Liver (tissue), 8 donors: ENCODE measurements at regions not wholly inside any gene's neighbourhood (a gene's known extent, or its start where the extent isn't known, plus 50 kb on each side); places are given as distances from the start of the nearest gene placed in this dataset.

Source experiments
- DNase-seq: peaks from one replicate; pipeline ENCODE4 v3.0.0-alpha.2; 2017; ENCODE audit warnings: low spot score
- H3K27ac ChIP-seq, 2 donors: one replicate each; pipeline ENCODE4 v1.7.0; 2013; ENCODE audit warnings: inconsistent platforms in 2 of 2, low read length in 2 of 2, control low read depth in 1 of 2, low read depth in 1 of 2, mild to moderate bottlenecking in 1 of 2
- H3K27me3 ChIP-seq, 4 donors: one replicate each; pipeline versions ENCODE4 v1.6.1 to v1.7.0; 2013; ENCODE audit warnings: low read length in 3 of 4, inconsistent platforms in 1 of 4, mild to moderate bottlenecking in 1 of 4, moderate library complexity in 1 of 4; ENCODE audit not compliant: control insufficient read depth in 4 of 4, insufficient read depth in 4 of 4
- H3K36me3 ChIP-seq, 4 donors: one replicate each; pipeline versions ENCODE4 v1.6.1 to v1.7.0; 2013; ENCODE audit warnings: low read length in 3 of 4, mild to moderate bottlenecking in 3 of 4, low read depth in 1 of 4, moderate library complexity in 1 of 4; ENCODE audit not compliant: control insufficient read depth in 4 of 4, insufficient read depth in 3 of 4
- H3K4me1 ChIP-seq, 4 donors: one replicate each; pipeline versions ENCODE4 v1.6.1 to v1.7.0; 2013; ENCODE audit warnings: low read length in 3 of 4, mild to moderate bottlenecking in 3 of 4, moderate library complexity in 1 of 4; ENCODE audit not compliant: control insufficient read depth in 4 of 4, insufficient read depth in 4 of 4
- H3K4me3 ChIP-seq, 3 donors: one replicate each; pipeline versions ENCODE4 v1.6.1 to v1.7.0; 2013; ENCODE audit warnings: low read length in 3 of 3, control low read depth in 1 of 3, low read depth in 1 of 3, mild to moderate bottlenecking in 1 of 3
- H3K9ac ChIP-seq, 2 donors: one replicate each; pipeline ENCODE4 v1.7.0; 2013; ENCODE audit warnings: low read length in 2 of 2, mild to moderate bottlenecking in 2 of 2, moderate library complexity in 2 of 2, control low read depth in 1 of 2, low read depth in 1 of 2
- H3K9me3 ChIP-seq, 4 donors: one replicate each; pipeline versions ENCODE4 v1.6.1 to v1.7.0; 2013; ENCODE audit warnings: low read length in 3 of 4; ENCODE audit not compliant: control insufficient read depth in 4 of 4
- EGR1 ChIP-seq, 2 donors: IDR thresholded peaks; 2 replicates each; pipeline ENCODE4 v1.6.1; 2016 to 2018; ENCODE audit warnings: antibody characterized with exemption in 2 of 2, low read depth in 2 of 2
- FOXA1 ChIP-seq: IDR thresholded peaks from 2 replicates; pipeline ENCODE4 v1.6.1; 2016; ENCODE audit warnings: antibody characterized with exemption
- FOXA2 ChIP-seq: IDR thresholded peaks from 2 replicates; pipeline ENCODE4 v1.6.1; 2016; ENCODE audit warnings: antibody characterized with exemption
- GABPA ChIP-seq, 2 donors: IDR thresholded peaks in 1 of 2; conservative IDR thresholded peaks in 1 of 2; 2 replicates each; pipeline ENCODE4 v1.6.1; 2016; ENCODE audit warnings: antibody characterized with exemption in 2 of 2, mild to moderate bottlenecking in 1 of 2, moderate library complexity in 1 of 2
- HNF4A ChIP-seq, 2 donors: conservative IDR thresholded peaks; 2 replicates each; pipeline ENCODE4 v1.6.1; 2016; ENCODE audit warnings: antibody characterized with exemption in 2 of 2, mild to moderate bottlenecking in 2 of 2
- HNF4G ChIP-seq: IDR thresholded peaks from 2 replicates; pipeline ENCODE4 v1.6.1; 2016; ENCODE audit warnings: antibody characterized with exemption
- JUND ChIP-seq, 2 donors: IDR thresholded peaks; 2 replicates each; pipeline ENCODE4 v1.6.1; 2016; ENCODE audit warnings: antibody characterized with exemption in 2 of 2
- MAX ChIP-seq: IDR thresholded peaks from 2 replicates; pipeline ENCODE4 v1.6.1; 2016; ENCODE audit warnings: antibody characterized with exemption
- NR2F2 ChIP-seq: IDR thresholded peaks from 2 replicates; pipeline ENCODE4 v1.6.1; 2016; ENCODE audit warnings: antibody characterized with exemption
- RAD21 ChIP-seq, 2 donors: IDR thresholded peaks; 2 replicates each; pipeline ENCODE4 v1.6.1; 2016; ENCODE audit warnings: antibody characterized with exemption in 2 of 2, mild to moderate bottlenecking in 2 of 2
- RXRA ChIP-seq, 2 donors: IDR thresholded peaks; 2 replicates each; pipeline ENCODE4 v1.6.1; 2017 to 2018; ENCODE audit warnings: antibody characterized with exemption in 2 of 2, mild to moderate bottlenecking in 1 of 2
- SP1 ChIP-seq: IDR thresholded peaks from 2 replicates; pipeline ENCODE4 v1.6.1; 2018; ENCODE audit warnings: antibody characterized with exemption, mild to moderate bottlenecking
- TAF1 ChIP-seq: conservative IDR thresholded peaks from 2 replicates; pipeline ENCODE4 v1.6.1; 2016; ENCODE audit warnings: antibody characterized with exemption, mild to moderate bottlenecking
- YY1 ChIP-seq: IDR thresholded peaks from 2 replicates; pipeline ENCODE4 v1.6.1; 2016; ENCODE audit warnings: antibody characterized with exemption, mild to moderate bottlenecking
- WGBS: extraction: QIAGEN DNeasy Blood & Tissue Kit; methylation state at CpG from one replicate; pipeline ENCODE4 v1.1.7; 2013; 5-methylcytosine and 5-hydroxymethylcytosine counted together
- TF ChIP-seq, protein P1 (sequence below): IDR thresholded peaks from 2 replicates; pipeline ENCODE4 v1.6.1; 2016; ENCODE audit warnings: antibody characterized with exemption
- TF ChIP-seq, protein P2 (sequence below): IDR thresholded peaks from 2 replicates; pipeline ENCODE4 v1.6.1; 2016; ENCODE audit warnings: antibody characterized with exemption, mild to moderate bottlenecking
- TF ChIP-seq, protein P3 (sequence below): fragments of 150-350 bp; IDR thresholded peaks from 2 replicates; pipeline ENCODE4 v1.5.1; 2017; ENCODE audit warnings: improper control_type of control experiment, low read depth, low read length; ENCODE audit not compliant: missing input control
- TF ChIP-seq, protein P4 (sequence below): IDR thresholded peaks from 2 replicates; pipeline ENCODE4 v1.6.1; 2016; ENCODE audit warnings: antibody characterized with exemption
- donor health status: healthy.
- donor health status: healthy.
- donor health status: healthy.
- donor health status: healthy.
- donor health status: healthy.

- H3K9ac ChIP-seq: no peak overlapping the region
- DNase-seq: no peak
- no peak for TF ChIP-seq HNF4A (conservative IDR thresholded peaks at IDR 0.05)
- no peak for TF ChIP-seq YY1
- TF ChIP-seq EGR1 (IDR thresholded peaks at IDR 0.05; ENCODE audit: low read depth in 2 of 2): no peak
- TF ChIP-seq FOXA1: no peak
- no peak for TF ChIP-seq FOXA2
- TF ChIP-seq, protein P1, sequence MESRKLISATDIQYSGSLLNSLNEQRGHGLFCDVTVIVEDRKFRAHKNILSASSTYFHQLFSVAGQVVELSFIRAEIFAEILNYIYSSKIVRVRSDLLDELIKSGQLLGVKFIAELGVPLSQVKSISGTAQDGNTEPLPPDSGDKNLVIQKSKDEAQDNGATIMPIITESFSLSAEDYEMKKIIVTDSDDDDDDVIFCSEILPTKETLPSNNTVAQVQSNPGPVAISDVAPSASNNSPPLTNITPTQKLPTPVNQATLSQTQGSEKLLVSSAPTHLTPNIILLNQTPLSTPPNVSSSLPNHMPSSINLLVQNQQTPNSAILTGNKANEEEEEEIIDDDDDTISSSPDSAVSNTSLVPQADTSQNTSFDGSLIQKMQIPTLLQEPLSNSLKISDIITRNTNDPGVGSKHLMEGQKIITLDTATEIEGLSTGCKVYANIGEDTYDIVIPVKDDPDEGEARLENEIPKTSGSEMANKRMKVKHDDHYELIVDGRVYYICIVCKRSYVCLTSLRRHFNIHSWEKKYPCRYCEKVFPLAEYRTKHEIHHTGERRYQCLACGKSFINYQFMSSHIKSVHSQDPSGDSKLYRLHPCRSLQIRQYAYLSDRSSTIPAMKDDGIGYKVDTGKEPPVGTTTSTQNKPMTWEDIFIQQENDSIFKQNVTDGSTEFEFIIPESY: no peak
- no peak for TF ChIP-seq TAF1
- TF ChIP-seq, protein P2, sequence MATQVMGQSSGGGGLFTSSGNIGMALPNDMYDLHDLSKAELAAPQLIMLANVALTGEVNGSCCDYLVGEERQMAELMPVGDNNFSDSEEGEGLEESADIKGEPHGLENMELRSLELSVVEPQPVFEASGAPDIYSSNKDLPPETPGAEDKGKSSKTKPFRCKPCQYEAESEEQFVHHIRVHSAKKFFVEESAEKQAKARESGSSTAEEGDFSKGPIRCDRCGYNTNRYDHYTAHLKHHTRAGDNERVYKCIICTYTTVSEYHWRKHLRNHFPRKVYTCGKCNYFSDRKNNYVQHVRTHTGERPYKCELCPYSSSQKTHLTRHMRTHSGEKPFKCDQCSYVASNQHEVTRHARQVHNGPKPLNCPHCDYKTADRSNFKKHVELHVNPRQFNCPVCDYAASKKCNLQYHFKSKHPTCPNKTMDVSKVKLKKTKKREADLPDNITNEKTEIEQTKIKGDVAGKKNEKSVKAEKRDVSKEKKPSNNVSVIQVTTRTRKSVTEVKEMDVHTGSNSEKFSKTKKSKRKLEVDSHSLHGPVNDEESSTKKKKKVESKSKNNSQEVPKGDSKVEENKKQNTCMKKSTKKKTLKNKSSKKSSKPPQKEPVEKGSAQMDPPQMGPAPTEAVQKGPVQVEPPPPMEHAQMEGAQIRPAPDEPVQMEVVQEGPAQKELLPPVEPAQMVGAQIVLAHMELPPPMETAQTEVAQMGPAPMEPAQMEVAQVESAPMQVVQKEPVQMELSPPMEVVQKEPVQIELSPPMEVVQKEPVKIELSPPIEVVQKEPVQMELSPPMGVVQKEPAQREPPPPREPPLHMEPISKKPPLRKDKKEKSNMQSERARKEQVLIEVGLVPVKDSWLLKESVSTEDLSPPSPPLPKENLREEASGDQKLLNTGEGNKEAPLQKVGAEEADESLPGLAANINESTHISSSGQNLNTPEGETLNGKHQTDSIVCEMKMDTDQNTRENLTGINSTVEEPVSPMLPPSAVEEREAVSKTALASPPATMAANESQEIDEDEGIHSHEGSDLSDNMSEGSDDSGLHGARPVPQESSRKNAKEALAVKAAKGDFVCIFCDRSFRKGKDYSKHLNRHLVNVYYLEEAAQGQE: no peak
- TF ChIP-seq HNF4G: no peak
- TF ChIP-seq NR2F2: no peak
- TF ChIP-seq SP1: no peak
- TF ChIP-seq, protein P3, sequence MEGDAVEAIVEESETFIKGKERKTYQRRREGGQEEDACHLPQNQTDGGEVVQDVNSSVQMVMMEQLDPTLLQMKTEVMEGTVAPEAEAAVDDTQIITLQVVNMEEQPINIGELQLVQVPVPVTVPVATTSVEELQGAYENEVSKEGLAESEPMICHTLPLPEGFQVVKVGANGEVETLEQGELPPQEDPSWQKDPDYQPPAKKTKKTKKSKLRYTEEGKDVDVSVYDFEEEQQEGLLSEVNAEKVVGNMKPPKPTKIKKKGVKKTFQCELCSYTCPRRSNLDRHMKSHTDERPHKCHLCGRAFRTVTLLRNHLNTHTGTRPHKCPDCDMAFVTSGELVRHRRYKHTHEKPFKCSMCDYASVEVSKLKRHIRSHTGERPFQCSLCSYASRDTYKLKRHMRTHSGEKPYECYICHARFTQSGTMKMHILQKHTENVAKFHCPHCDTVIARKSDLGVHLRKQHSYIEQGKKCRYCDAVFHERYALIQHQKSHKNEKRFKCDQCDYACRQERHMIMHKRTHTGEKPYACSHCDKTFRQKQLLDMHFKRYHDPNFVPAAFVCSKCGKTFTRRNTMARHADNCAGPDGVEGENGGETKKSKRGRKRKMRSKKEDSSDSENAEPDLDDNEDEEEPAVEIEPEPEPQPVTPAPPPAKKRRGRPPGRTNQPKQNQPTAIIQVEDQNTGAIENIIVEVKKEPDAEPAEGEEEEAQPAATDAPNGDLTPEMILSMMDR: no peak
- no peak for TF ChIP-seq RAD21 (IDR thresholded peaks at IDR 0.05)
- no peak for TF ChIP-seq GABPA (IDR thresholded peaks at IDR 0.05 in 1 of 2, conservative IDR thresholded peaks at IDR 0.05 in 1 of 2)
- TF ChIP-seq, protein P4, sequence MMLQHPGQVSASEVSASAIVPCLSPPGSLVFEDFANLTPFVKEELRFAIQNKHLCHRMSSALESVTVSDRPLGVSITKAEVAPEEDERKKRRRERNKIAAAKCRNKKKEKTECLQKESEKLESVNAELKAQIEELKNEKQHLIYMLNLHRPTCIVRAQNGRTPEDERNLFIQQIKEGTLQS: no peak
- TF ChIP-seq JUND (IDR thresholded peaks at IDR 0.05): no peak
- TF ChIP-seq RXRA (IDR thresholded peaks at IDR 0.05): no peak
- no peaks in the 10 kb centered on the region for H3K9me3 ChIP-seq
- no peak overlapping the region for H3K27ac ChIP-seq
- WGBS: 93% methylated on average over 1 of the region's 1 CpG
- no peaks in the 10 kb centered on the region for H3K27me3 ChIP-seq
- H3K4me3 ChIP-seq: no peak overlapping the region
- no peaks in the 10 kb centered on the region for H3K36me3 ChIP-seq
- no peaks in the 10 kb centered on the region for H3K4me1 ChIP-seq
Observed at GRCh38 chr15:38758043-38758442, 193.4 kb upstream of the RASGRP1 start.

- H3K27ac ChIP-seq: no peak overlapping the region
- WGBS: 81% methylated on average over 2 of the region's 2 CpGs
- no peak for DNase-seq
- no peak overlapping the region for H3K9ac ChIP-seq
- H3K9me3 ChIP-seq: no peaks in the 10 kb centered on the region
- no peaks in the 10 kb centered on the region for H3K36me3 ChIP-seq
- no peak overlapping the region for H3K4me3 ChIP-seq
- no peaks in the 10 kb centered on the region for H3K27me3 ChIP-seq
- no peaks in the 10 kb centered on the region for H3K4me1 ChIP-seq
- TF ChIP-seq TAF1: no peak
- TF ChIP-seq, protein P3: no peak
- TF ChIP-seq MAX: no peak
- no peak for TF ChIP-seq SP1
- TF ChIP-seq, protein P4: no peak
- TF ChIP-seq, protein P2: no peak
- no peak for TF ChIP-seq YY1
- TF ChIP-seq RAD21 (IDR thresholded peaks at IDR 0.05): no peak
- no peak for TF ChIP-seq RXRA (IDR thresholded peaks at IDR 0.05)
Observed at GRCh38 chr15:38761681-38762080, 197.1 kb upstream of the RASGRP1 start.
